Large intestine (tissue), 3 donors: ENCODE measurements at regions not wholly inside any gene's neighbourhood (a gene's known extent, or its start where the extent isn't known, plus 50 kb on each side); places are given as distances from the start of the nearest gene placed in this dataset.
"Not testable (repeated sequence)": the region's sequence is repeated elsewhere in the genome, so short reads cannot be mapped to it uniquely, and the experiment has no call there.

Experiments
- DNase-seq, 2 donors: peaks; one replicate each; pipeline versions ENCODE4 v3.0.0 to v3.0.0-alpha.2; 2013
- H3K27ac ChIP-seq: one replicate; pipeline ENCODE4 v1.5.1; 2013; ENCODE audit warnings: low read length
- H3K27me3 ChIP-seq: 2 replicates; pipeline ENCODE4 v1.6.1; 2013; ENCODE audit warnings: low read length; ENCODE audit not compliant: control insufficient read depth, insufficient read depth
- H3K36me3 ChIP-seq: 2 replicates; pipeline ENCODE4 v1.6.1; 2013; ENCODE audit warnings: low read length; ENCODE audit not compliant: control insufficient read depth, insufficient read depth
- H3K4me1 ChIP-seq: one replicate; pipeline ENCODE4 v1.6.1; 2013; ENCODE audit warnings: low read length; ENCODE audit not compliant: control insufficient read depth, insufficient read depth
- H3K4me3 ChIP-seq: one replicate; pipeline ENCODE4 v1.5.1; 2013; ENCODE audit warnings: low read length
- H3K9me3 ChIP-seq: one replicate; pipeline ENCODE4 v1.6.1; 2013; ENCODE audit warnings: mild to moderate bottlenecking, low read depth, low read length, moderate library complexity; ENCODE audit not compliant: control insufficient read depth
- WGBS: methylation state at CpG from one replicate; pipeline ENCODE4 v1.1.5; 2013; ENCODE audit warnings: low lambda C conversion rate; ENCODE audit not compliant: insufficient coverage; 5-methylcytosine and 5-hydroxymethylcytosine counted together

GRCh38 chr6:109875973-109876372 lies 102.1 kb upstream of the GPR6 start:
- 100% methylated on average over 1 of the region's 3 CpGs for WGBS
- Histone ChIP-seq H3K27me3 (peaks cover 2% of the 10 kb centered on the region), H3K36me3 (no peaks in the 10 kb centered on the region), H3K4me1 (no peaks in the 10 kb centered on the region), H3K4me3 (no peak overlapping the region), H3K27ac (no peak overlapping the region), H3K9me3 (peaks cover under 1% of the 10 kb centered on the region)
- no peak for DNase-seq

GRCh38 chr6:109877028-109878004 lies 100.8 kb upstream of the GPR6 start:
- no peak for DNase-seq

GRCh38 chr6:109878005-109878690 lies 100.0 kb upstream of the GPR6 start:
- not testable (repeated sequence) for H3K27ac ChIP-seq, H3K4me3 ChIP-seq, H3K9me3 ChIP-seq, H3K4me1 ChIP-seq, H3K36me3 ChIP-seq, DNase-seq, H3K27me3 ChIP-seq
- 87% methylated on average over 4 of the region's 9 CpGs for WGBS

More at GRCh38 chr6:109877028-109878004, 100.8 kb upstream of the GPR6 start:
- no peak overlapping the region for H3K4me3 ChIP-seq
- H3K27me3 ChIP-seq: peaks cover 2% of the 10 kb centered on the region
- WGBS: no CpG with 5 or more reads among the region's 10 CpGs
- peaks cover 5% of the 10 kb centered on the region for H3K9me3 ChIP-seq
- no peaks in the 10 kb centered on the region for H3K4me1 ChIP-seq
- H3K36me3 ChIP-seq: no peaks in the 10 kb centered on the region
- H3K27ac ChIP-seq: no peak overlapping the region

DNA sequence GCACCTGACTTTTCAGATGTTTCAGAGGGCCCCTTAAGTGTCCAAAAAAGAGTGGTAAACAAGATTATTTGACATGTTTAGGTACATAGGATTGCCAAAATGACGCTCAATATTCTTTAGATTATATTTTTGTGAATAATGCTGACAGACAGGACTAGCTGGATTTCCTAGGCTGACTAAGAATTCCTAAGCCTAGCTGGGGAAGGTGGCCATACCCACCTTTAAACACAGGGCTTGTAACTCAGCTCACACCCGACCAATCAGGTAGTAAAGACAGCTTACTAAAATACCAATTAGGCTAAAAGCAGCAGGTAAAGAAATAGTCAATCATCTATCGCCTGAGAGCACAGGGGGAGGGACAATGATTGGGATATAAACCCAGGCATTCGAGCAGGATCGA lies 99.0 kb upstream of the GPR6 start:
- not testable (repeated sequence) for H3K27me3 ChIP-seq

DNA sequence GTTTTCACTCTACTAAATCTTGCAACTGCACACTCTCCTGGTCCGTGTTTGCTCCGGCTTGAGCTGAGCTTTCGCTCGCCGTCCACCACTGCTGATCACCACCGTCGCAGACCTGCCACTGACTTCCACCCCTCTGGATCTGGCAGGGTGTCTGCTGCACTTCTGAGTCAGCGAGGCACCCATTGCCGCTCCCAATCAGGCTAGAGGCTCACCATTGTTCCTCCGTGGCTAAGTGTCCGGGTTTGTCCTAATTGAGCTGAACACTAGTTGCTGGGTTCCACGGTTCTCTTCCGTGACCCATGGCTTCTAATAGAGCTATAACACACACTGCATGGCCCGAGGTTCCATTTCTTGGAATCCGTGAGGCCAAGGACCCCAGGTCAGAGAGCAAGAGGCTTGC lies 98.6 kb upstream of the GPR6 start:
- Histone ChIP-seq H3K27ac (no peak overlapping the region), H3K9me3 (peaks cover 5% of the 10 kb centered on the region), H3K4me1 (no peaks in the 10 kb centered on the region), H3K36me3 (no peaks in the 10 kb centered on the region), H3K27me3 (peaks cover 2% of the 10 kb centered on the region), H3K4me3 (no peak overlapping the region)
- no peak for DNase-seq
- WGBS: no CpG with 5 or more reads among the region's 15 CpGs

More for the DNA sequence above, 99.0 kb upstream of the GPR6 start:
- H3K4me1 ChIP-seq, H3K9me3 ChIP-seq, H3K36me3 ChIP-seq, DNase-seq, H3K4me3 ChIP-seq, H3K27ac ChIP-seq: not testable (repeated sequence)
- no CpG with 5 or more reads among the region's 5 CpGs for WGBS

- H3K27ac ChIP-seq, H3K36me3 ChIP-seq, H3K27me3 ChIP-seq, H3K4me1 ChIP-seq, H3K9me3 ChIP-seq, DNase-seq, H3K4me3 ChIP-seq: not testable (repeated sequence)
- WGBS: no CpG with 5 or more reads among the region's 19 CpGs
These were observed 97.0 kb upstream of the GPR6 start for GRCh38 chr6:109881069-109881468.

GRCh38 chr6:109881953-109882490 lies 96.1 kb upstream of the GPR6 start:
- not testable (repeated sequence) for H3K9me3 ChIP-seq, DNase-seq, H3K27me3 ChIP-seq, H3K4me1 ChIP-seq, H3K36me3 ChIP-seq, H3K27ac ChIP-seq, H3K4me3 ChIP-seq
- no CpG with 5 or more reads among the region's 1 CpG for WGBS

GRCh38 chr6:109891924-109892323 lies 86.2 kb upstream of the GPR6 start:
- H3K4me3 ChIP-seq: no peak overlapping the region
- H3K27me3 ChIP-seq: no peaks in the 10 kb centered on the region
- H3K36me3 ChIP-seq: no peaks in the 10 kb centered on the region
- no peak overlapping the region for H3K27ac ChIP-seq
- H3K9me3 ChIP-seq: no peaks in the 10 kb centered on the region
- DNase-seq: no peak
- H3K4me1 ChIP-seq: no peaks in the 10 kb centered on the region
- 100% methylated on average over 2 of the region's 5 CpGs for WGBS

GRCh38 chr6:109892451-109893435 lies 85.4 kb upstream of the GPR6 start:
- no peak overlapping the region for H3K4me3 ChIP-seq
- H3K4me1 ChIP-seq: no peaks in the 10 kb centered on the region
- WGBS: 40% methylated on average over 1 of the region's 11 CpGs
- DNase-seq: peak; percentile 44 to 79
- H3K36me3 ChIP-seq: no peaks in the 10 kb centered on the region
- no peak overlapping the region for H3K27ac ChIP-seq
- H3K27me3 ChIP-seq: no peaks in the 10 kb centered on the region
- no peaks in the 10 kb centered on the region for H3K9me3 ChIP-seq
